Neural progenitor cell (in vitro differentiated cells): ENCODE measurements at regions not wholly inside any gene's neighbourhood (a gene's known extent, or its start where the extent isn't known, plus 50 kb on each side); places are given as distances from the start of the nearest gene placed in this dataset.

Experiments used
- EZH2 ChIP-seq: fragments of 200-600 bp; sonication (generic); IDR thresholded peaks from 2 replicates; pipeline ENCODE4 v1.6.1; 2017; ENCODE audit warnings: antibody characterized with exemption, mild to moderate bottlenecking, moderate library complexity
- EZH2phosphoT487 ChIP-seq: fragments of 200-600 bp; sonication (generic); IDR thresholded peaks from 2 replicates; pipeline ENCODE4 v1.6.1; 2017; ENCODE audit warnings: antibody characterized with exemption
- TF ChIP-seq, protein P1 (sequence below): fragments of 200-600 bp; sonication (generic); IDR thresholded peaks from 2 replicates; pipeline ENCODE4 v1.5.1; 2017; ENCODE audit warnings: antibody characterized with exemption, mild to moderate bottlenecking

DNA sequence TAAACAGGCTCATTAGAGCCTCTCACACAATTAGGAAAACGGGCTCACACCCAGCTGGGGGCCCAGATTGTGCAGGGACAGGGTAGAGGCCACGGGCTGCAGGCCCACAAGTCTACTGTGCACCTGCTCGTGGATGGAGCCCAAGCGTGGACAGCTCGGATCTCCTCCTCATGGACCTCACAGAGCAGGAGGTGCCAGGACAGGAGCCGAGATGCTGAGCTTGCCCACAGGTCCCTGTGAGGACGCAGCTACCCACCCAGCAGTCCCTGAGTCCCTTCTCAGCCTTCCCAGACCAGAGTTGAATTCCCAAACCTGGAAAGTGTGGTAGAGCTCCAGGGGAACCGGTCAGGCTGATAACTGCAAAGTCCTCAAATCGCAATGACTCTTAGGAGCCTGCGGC lies 70.6 kb upstream of the OLFM1 start:
- TF ChIP-seq, protein P1, sequence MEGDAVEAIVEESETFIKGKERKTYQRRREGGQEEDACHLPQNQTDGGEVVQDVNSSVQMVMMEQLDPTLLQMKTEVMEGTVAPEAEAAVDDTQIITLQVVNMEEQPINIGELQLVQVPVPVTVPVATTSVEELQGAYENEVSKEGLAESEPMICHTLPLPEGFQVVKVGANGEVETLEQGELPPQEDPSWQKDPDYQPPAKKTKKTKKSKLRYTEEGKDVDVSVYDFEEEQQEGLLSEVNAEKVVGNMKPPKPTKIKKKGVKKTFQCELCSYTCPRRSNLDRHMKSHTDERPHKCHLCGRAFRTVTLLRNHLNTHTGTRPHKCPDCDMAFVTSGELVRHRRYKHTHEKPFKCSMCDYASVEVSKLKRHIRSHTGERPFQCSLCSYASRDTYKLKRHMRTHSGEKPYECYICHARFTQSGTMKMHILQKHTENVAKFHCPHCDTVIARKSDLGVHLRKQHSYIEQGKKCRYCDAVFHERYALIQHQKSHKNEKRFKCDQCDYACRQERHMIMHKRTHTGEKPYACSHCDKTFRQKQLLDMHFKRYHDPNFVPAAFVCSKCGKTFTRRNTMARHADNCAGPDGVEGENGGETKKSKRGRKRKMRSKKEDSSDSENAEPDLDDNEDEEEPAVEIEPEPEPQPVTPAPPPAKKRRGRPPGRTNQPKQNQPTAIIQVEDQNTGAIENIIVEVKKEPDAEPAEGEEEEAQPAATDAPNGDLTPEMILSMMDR = no peak
- TF ChIP-seq EZH2 (no peak), EZH2phosphoT487 (no peak)
